GM12892 (cell line): ENCODE measurements at regions not wholly inside any gene's neighbourhood (a gene's known extent, or its start where the extent isn't known, plus 50 kb on each side); places are given as distances from the start of the nearest gene placed in this dataset.

ENCODE experiments used
- POLR2A ChIP-seq: IDR thresholded peaks from 2 replicates; pipeline ENCODE4 v1.6.1; 2011; ENCODE audit warnings: low read depth, low read length, control low read depth
- POLR2AphosphoS5 ChIP-seq: IDR thresholded peaks from 2 replicates; pipeline ENCODE4 v1.6.1; 2011; ENCODE audit warnings: low read depth, low read length, control low read depth

DNA sequence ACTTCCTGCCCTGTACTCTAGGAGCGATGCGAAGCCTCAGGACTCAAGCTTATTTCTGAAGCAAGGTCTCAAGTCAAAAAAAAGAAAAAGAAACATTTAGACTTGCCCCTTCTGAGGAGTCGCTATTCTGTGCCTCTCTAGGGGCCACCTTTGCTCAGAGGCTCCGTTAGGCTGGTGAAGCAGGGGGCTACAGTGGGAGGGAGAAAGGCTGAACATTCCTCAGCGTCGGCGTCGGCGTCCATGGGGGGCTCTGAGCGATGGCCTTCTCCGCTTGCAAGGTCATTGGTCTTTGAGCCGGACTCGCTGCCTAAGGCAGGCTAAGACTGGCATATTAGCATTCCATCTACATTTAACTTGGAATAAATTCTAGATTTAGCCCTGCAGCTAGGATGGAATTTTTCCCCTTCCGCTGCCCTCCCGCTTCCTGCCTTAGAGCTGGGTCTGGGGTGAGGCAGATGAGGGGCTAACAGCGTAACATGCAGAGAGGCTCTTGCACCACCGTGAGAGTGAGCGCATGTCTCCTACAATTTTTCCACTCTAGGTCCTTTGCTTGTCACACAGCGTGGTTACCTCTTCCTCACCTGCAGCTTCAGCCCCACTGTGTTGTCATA, 53.6 kb upstream of the ATL2 start:
- TF ChIP-seq POLR2AphosphoS5 (no peak), POLR2A (no peak)
